Breast epithelium (tissue), 4 donors: ENCODE measurements at regions not wholly inside any gene's neighbourhood (a gene's known extent, or its start where the extent isn't known, plus 50 kb on each side); places are given as distances from the start of the nearest gene placed in this dataset.
"Not testable (repeated sequence)": the region's sequence is repeated elsewhere in the genome, so short reads cannot be mapped to it uniquely, and the experiment has no call there.

Source experiments
- DNase-seq, 2 donors: peaks; one replicate each; pipeline ENCODE4 v3.0.0-alpha.2; 2019; ENCODE audit warnings: low spot score in 2 of 2
- H3K27ac ChIP-seq, 2 donors: fragments of 200-600 bp; sonication (generic) in 1 of 2; one replicate each; pipeline ENCODE4 v1.5.1; 2016 to 2019; ENCODE audit warnings: mild to moderate bottlenecking in 1 of 2
- H3K27me3 ChIP-seq, 2 donors: fragments of 200-600 bp; sonication (generic) in 1 of 2; one replicate each; pipeline versions ENCODE4 v1.5.1 to v1.6.0; 2017 to 2019; ENCODE audit warnings: control low read depth in 1 of 2, mild to moderate bottlenecking in 1 of 2
- H3K36me3 ChIP-seq: fragments of 200-600 bp; one replicate; pipeline ENCODE4 v1.5.1; 2019
- H3K4me1 ChIP-seq, 2 donors: fragments of 200-600 bp; sonication (generic); one replicate each; pipeline ENCODE4 v1.5.1; 2016 to 2019; ENCODE audit warnings: control low read depth in 1 of 2
- H3K4me3 ChIP-seq, 3 donors: fragments of 200-600 bp; sonication (generic); 1 replicate in 2 of 3; 2 replicates in 1 of 3; pipeline ENCODE4 v1.5.1; 2016 to 2019; ENCODE audit warnings: mild to moderate bottlenecking in 3 of 3, moderate library complexity in 2 of 3
- H3K9me3 ChIP-seq, 2 donors: fragments of 200-600 bp; sonication (generic) in 1 of 2; one replicate each; pipeline ENCODE4 v1.5.1; 2016 to 2019; ENCODE audit warnings: control low read depth in 1 of 2
- CTCF ChIP-seq, 3 donors: fragments of 450-650 bp; IDR thresholded peaks; one replicate each; pipeline ENCODE4 v1.5.1; 2016 to 2017; ENCODE audit warnings: antibody characterized with exemption in 3 of 3, mild to moderate bottlenecking in 3 of 3, moderate library complexity in 3 of 3
- POLR2A ChIP-seq: fragments of 450-650 bp; IDR thresholded peaks from one replicate; pipeline ENCODE4 v1.6.1; 2016; ENCODE audit warnings: antibody characterized with exemption, mild to moderate bottlenecking, moderate library complexity
- POLR2AphosphoS5 ChIP-seq, 3 donors: sonication (generic); formaldehyde crosslinking; IDR thresholded peaks; one replicate each; pipeline ENCODE4 v1.6.1; 2017; ENCODE audit warnings: antibody characterized with exemption in 3 of 3
- intact Hi-C: fragments of 100-400 bp; cut with DNase I; formaldehyde crosslinking; loops from one replicate; pipeline ENCODE4 v1.15.1; 2023; ENCODE audit warnings: low total_unique reads

DNA sequence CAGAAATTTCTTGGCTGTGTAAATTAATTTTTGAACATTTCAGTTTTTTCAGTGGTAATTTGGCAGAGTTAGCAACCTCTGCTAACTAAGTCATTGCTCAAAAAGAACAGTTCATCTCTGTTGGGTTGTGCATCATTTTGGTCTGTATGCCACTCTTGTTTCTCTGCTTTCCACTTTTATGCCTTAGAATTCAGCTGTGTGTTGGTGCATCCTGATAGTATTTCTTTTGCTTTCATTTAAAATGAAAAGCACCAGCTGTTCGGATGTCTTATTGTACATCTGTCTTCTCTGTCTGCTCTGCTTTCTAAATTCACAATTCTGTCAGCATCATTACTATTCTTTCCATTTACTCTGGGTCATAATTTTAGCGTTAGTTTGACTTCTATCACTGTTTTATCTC lies 388.2 kb upstream of the NDST4 start:
- Histone ChIP-seq H3K9me3 (no peaks in the 10 kb centered on the region), H3K4me3 (no peak overlapping the region), H3K27me3 (no peaks in the 10 kb centered on the region), H3K27ac (no peak overlapping the region), H3K4me1 (no peaks in the 10 kb centered on the region), H3K36me3 (no peaks in the 10 kb centered on the region)
- intact Hi-C loops: no loop called here
- TF ChIP-seq POLR2A (no peak), CTCF (IDR thresholded peaks at IDR 0.05) (no peak), POLR2AphosphoS5 (IDR thresholded peaks at IDR 0.05) (no peak)
- DNase-seq: no peak

DNA sequence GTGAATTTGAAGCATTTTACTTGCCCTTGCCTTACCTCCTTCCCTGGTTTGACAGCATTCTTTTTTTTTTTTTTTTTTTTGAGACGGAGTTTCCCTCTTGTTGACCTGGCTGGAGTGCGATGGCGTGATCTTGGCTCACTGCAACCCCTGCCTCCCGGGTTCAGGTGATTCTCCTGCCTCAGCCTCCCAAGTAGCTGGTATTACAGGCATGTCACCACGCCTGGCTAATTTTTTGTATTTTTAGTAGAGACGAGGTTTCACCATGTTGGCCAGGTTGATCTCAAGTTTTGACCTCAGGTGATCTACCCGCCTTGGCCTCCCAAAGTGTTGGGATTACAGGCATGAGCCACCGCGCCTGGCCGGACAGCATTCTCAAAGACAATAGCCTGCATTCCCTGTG lies 380.4 kb upstream of the NDST4 start:
- H3K27ac ChIP-seq, H3K27me3 ChIP-seq, DNase-seq, H3K4me3 ChIP-seq, H3K36me3 ChIP-seq, H3K4me1 ChIP-seq: not testable (repeated sequence)
- peaks cover 0 to 11% of the 10 kb centered on the region in 2 donors for H3K9me3 ChIP-seq
- intact Hi-C loops: loop anchor here (10.0 kb wide), 1 partner anchor 761 kb away; no protein-coding TSS in a partner anchor

DNA sequence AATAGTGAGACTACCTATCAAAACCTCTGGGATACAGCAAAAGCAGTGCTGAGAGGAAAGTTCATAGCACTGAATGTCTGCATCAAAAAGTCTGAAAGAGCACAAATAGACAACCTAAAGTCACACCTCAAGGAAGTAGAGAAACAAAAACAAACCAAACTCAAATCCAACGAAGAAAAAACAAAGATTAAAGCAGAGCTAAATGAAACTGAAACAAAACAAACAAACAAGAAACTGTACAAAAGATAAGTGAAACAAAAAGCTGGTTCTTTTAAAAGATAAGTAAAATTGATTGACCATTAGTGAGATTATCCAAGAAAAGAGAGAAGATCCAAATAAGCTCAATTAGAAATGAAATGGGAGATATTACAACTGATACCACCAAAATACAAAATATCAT lies 378.3 kb upstream of the NDST4 start:
- Histone ChIP-seq H3K36me3 (no peaks in the 10 kb centered on the region), H3K27me3 (no peaks in the 10 kb centered on the region), H3K4me3 (no peak overlapping the region), H3K4me1 (no peaks in the 10 kb centered on the region), H3K27ac (no peak overlapping the region), H3K9me3 (peaks cover 0 to 11% of the 10 kb centered on the region in 2 donors)
- DNase-seq: no peak
- no peak for TF ChIP-seq CTCF (IDR thresholded peaks at IDR 0.05)
- no peak for TF ChIP-seq POLR2A
- TF ChIP-seq POLR2AphosphoS5 (IDR thresholded peaks at IDR 0.05): no peak
- intact Hi-C loops: loop anchor here (10.0 kb wide), 1 partner anchor 763 kb away; no protein-coding TSS in a partner anchor

DNA sequence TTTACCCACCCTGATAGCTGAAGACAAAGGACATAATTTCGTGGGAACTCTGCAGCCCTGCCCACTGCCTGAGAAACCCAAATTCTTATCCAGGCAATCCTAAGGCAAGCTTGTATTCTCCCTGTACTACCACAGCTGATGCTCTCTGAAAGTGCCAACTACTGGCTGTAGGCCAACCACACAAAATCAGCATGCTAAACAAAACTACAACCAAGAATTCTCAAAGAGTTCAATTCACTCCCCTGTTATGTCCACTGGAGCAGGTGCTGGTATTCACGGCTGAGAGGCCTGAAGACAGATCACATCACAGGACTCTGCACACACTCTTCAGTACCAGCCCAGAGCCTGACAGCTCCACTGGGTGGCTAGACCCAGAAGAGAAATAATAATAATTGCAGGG lies 375.9 kb upstream of the NDST4 start:
- Histone ChIP-seq H3K27me3 (no peaks in the 10 kb centered on the region), H3K9me3 (no peaks in the 10 kb centered on the region), H3K36me3 (peaks cover 3% of the 10 kb centered on the region), H3K4me1 (no peaks in the 10 kb centered on the region), H3K27ac (no peak overlapping the region), H3K4me3 (no peak overlapping the region)
- intact Hi-C loops: no loop called here
- DNase-seq: no peak
- no peak for TF ChIP-seq POLR2AphosphoS5 (IDR thresholded peaks at IDR 0.05)

DNA sequence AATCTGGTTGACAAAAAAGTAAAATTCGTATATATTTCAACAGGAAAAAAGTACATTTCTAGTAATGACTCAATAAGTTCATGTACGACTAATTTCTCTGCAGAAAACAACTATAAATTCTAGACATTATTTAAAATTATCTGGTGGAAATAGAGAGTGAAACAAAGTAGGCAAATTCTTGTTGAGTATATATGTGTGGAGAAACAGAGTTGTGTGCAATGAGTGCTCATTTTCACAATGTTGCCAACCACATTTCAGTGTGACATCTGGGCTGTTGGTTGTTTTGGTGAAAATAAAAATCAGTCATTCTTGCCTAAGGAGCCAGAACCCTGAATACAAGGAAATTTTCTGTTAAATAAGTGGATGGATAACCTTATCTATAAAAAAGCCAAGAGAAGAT lies 372.0 kb upstream of the NDST4 start:
- intact Hi-C loops: no loop called here
- TF ChIP-seq POLR2AphosphoS5 (IDR thresholded peaks at IDR 0.05) (no peak), POLR2A (no peak), CTCF (IDR thresholded peaks at IDR 0.05) (no peak)
- no peak overlapping the region for H3K27ac ChIP-seq
- no peaks in the 10 kb centered on the region for H3K9me3 ChIP-seq
- no peaks in the 10 kb centered on the region for H3K4me1 ChIP-seq
- H3K4me3 ChIP-seq: no peak overlapping the region
- H3K36me3 ChIP-seq: peaks cover 3% of the 10 kb centered on the region
- DNase-seq: no peak
- H3K27me3 ChIP-seq: no peaks in the 10 kb centered on the region

DNA sequence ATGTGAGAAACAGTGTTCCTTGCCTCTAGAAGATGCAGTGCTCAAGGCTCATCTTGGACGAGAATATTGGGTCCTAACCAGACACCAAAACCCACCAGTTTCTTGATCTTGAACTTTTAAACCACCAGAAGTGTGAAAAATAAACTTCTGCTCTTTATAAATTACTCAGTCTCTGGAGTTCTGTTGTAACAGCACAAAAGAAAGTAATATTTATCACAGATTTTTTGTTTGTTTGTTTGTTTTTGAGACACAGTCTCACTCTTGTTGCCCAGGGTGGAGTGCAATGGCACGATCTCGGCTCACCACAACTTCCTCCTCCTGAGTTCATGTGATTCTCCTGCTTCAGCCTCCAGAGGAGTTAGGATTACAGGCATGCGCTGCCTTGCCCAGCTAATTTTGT lies 371.1 kb upstream of the NDST4 start:
- Histone ChIP-seq H3K27ac (no peak overlapping the region), H3K4me3 (no peak overlapping the region), H3K4me1 (no peaks in the 10 kb centered on the region), H3K9me3 (no peaks in the 10 kb centered on the region), H3K27me3 (no peaks in the 10 kb centered on the region), H3K36me3 (peaks cover 3% of the 10 kb centered on the region)
- TF ChIP-seq POLR2AphosphoS5 (IDR thresholded peaks at IDR 0.05) (no peak), CTCF (IDR thresholded peaks at IDR 0.05) (no peak)
- no peak for DNase-seq
- intact Hi-C loops: no loop called here
